ENCODE measurements at regions not wholly inside any gene's neighbourhood (a gene's known extent, or its start where the extent isn't known, plus 50 kb on each side); places are given as distances from the start of the nearest gene placed in this dataset.
"Not testable (repeated sequence)": the region's sequence is repeated elsewhere in the genome, so short reads cannot be mapped to it uniquely, and the experiment has no call there.

GRCh38 chr17:45592433-45592923, 102.0 kb upstream of the PLEKHM1 start:
- DNase-seq = peak; percentile 68

DNA sequence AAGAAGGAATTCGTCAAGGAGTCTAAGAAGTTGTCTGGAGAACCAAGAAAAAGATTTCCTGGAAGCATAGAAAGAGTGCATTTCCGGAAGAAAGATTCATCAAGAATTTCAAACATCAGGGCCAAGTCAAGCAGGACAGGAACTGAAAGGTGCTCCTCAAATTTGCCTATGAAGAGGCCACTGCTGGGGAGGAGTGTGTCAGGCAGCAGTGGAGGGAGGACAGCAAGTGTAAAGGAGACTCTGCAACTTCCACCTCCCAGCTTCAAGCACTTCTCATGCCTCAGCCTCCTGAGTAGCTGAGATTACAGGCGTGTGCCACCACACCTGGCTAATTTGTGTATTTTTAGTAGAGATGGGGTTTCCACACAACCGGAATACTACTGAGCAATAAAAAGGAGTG, 105.8 kb upstream of the PLEKHM1 start:
- DNase-seq = not testable (repeated sequence)

DNA sequence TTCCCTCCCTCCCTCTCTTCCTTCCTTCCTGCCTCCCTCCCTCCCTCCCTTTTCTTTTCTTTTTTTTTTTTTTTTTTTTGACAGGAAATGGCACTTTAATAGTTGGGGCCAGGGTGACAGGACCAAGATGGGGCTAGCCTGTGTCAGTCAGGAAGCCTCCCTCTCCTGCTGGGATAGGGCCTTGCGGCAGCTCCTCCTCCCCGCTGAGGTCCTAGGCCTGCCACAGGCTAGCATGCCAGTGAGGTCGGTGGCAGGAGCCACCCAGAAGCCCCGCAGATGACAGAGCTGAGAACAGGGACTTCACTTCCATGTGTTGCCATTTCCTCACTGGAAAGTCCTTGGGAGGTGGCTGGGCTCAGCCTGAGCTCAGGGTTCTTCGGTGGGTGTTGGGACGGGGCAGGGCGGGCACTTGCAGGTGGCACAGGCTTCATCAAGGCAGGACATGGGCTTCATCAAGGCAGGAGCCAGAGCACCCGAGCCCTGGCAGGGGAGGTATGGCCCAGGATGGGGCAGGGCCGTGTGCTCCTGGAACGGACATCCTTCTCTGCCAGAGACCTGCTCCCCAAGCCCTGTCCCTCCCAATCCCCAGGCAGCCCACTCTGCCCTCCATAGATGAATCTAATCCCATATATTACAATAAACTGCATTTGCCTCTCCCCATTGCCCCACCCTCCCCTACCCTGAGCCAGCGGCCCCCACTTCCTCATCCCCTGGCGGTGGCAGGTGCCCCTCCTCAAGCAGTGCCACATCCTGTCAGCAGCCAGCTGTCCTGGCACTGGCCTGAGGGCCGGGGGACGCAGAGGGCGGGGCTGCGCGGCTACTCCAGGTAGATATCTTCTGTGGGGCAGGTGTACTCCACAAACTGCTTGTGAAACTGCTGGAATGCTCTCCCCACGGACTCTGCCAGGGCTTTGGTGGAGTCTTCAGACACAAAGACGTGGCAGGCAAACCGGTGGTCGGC, 109.8 kb upstream of the PLEKHM1 start:
- DNase-seq = peak; percentile 28

GRCh38 chr17:45601013-45601412, 110.5 kb upstream of the PLEKHM1 start:
- DNase-seq = not testable (repeated sequence)

DNA sequence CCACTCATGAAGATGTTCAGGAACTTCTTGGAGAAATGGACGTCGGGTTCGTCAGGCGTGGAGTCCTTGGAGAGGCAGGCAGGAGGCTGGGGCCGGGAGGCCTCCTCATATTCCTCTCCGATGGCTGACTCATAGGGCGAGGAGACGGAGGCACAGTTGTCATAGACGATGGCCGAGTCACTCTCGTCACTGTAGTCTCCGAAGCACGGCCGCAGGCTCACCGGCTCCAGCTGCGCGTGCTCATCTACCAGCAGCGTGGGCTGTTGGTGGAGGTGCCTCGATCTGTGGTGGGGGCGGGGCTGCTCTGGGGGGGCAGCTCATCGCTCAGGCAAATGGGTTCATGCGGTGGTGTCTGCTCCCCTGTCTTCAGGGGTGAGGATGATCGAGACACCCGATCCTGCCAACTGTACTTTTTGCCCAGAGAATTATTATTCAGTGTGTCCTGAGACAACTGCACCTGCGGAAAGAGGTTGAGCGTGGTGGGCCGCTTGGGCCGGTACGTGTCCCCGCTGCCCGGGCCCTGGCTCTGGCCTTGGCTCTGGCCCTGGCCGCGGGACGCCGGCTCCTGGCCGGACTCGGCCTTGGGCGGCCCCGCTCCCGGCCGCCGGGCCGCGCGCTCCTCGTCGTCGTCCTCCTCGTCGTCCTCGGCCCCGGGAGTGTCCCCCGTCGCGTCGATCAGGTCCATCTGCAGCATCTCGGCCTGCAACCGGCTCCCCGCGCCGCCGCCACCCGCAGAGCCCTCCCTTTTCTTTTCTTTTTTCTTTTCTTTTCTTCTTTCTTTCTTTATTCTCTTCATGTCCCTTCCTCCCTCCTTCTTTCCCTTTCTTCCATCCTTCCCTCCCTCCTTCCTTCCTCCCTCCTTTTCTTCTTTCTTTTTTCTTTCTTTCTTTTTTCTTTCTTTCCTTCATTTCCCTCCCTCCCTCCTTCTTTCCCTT, 111.4 kb upstream of the PLEKHM1 start:
- DNase-seq = not testable (repeated sequence)

- DNase-seq = not testable (repeated sequence)
Observed at GRCh38 chr17:45605751-45606150, 115.2 kb upstream of the PLEKHM1 start.

DNA sequence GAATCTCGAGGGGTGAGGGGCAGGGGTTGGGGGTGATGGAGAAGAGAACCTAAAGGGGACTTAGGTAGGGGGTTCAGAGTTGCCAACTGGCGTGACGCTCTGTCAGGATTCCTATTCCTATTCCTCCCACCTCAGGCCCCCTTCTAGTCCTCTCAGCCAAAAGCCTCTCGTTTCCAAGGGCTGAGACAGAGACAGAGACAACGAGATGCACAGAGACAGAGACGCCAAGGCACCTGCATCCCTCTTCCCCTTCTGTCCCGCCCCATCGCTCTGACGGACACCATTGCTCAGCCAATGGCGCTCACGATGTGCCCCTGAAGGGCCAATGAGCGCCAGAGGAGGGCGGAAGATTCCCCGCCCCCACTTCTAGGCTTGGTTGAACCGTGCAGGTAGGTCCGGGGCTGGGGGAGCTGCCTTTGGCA, 129.5 kb upstream of the PLEKHM1 start:
- peak; percentile 79 for DNase-seq

GRCh38 chr17:45620468-45620867, 129.9 kb upstream of the PLEKHM1 start:
- DNase-seq = not testable (repeated sequence)

DNA sequence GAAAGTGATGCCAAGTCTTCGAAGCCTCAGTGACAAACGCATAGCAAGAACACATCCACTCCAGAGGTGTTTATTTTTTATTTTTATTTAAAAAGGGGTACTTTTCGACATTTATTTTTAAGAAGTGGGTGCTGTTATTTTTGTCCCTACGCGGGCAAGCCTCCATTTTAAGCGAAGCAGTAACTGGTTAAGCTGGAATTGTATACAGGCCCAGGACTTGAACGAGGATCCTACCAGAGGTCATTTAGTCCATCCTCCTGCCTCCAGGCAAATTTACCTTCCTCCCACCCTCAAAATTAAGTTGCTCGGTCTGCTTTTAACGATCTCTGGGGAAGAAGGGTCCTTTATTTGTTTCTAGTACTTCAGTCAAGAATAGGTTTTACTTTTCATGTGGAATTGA, 130.6 kb upstream of the PLEKHM1 start:
- not testable (repeated sequence) for DNase-seq

- DNase-seq = not testable (repeated sequence)
Observed at GRCh38 chr17:45622295-45622694, 131.8 kb upstream of the PLEKHM1 start.

- DNase-seq = no peak
Observed at GRCh38 chr17:45628019-45628418, 137.5 kb upstream of the PLEKHM1 start.

DNA sequence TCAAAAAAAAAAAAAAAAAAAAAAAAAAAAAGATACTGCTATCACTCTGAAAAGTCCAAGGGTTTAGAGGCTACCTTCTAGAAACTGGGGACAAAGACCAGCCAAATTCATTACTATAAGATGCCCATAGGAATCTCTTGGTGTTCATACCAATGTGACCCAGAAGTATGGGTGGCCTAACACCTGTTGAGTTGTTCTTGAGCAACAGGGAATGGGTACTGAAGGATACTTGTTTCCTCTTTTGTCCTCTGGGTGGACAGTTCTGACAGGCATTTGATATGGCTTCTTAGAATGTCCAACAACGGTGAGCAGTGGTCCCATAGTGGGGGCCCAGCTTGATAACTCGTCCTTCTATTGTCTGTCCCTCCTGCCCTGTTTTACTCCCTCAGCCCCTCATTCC, 141.4 kb upstream of the PLEKHM1 start:
- DNase-seq = no peak

DNA sequence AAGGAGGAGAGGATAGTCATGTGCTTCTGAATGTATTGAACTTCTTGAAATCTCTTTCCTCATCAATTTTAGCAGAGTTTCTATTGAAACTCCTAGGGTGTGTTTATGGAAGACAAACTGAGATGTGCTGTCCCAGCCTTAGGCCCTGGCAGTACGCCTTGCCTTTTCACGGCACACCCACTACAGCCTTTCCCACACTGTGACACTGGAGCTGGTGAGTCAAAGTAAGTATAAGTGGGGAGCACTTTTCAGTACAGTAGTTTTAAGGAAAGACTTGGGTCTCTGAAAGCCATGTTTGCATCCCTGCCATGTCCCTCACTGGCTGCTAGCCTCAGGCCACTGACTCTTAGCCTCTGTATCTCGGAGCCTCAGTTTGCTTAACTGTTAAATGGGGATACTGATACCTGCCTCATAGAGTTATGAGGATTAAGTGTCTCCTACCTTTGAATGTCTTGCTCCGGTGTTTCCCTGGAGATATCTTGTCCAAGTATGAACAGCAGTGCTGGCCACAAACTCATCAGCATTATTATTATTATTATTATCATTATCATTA, 144.7 kb upstream of the CRHR1 start:
- DNase-seq = no peak

DNA sequence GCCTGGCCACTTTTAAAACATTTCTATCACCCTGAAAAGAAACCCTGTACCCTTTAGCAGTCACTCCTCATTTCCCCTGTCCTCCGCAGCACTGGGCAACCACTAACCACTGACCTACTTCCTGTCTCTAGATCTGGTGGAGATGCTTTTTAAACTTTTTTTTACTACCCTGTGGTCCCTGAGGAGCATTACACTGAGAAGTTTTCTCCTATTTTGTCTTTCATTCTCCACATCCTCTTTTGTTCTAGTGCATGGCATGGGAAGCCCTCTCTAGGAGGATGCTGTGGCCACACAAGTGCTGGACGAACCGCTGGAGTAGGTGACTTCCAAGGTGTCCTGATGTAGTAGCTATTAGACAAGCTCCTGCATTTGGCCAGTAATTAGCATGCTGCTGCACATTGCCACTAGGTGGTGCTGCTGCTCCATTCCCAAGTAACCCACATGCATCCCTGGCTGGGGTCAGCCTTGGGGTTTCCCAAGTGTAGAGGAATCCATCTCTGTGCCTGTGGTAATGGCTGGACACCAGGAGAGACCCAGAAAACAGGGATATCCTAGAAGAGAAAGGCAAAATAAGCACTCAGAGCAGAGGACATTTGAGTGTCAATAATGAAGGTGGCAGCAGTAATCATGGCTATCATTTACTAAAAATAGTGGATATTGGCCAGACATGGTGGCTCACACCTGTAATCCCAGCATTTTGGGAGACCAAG, 143.8 kb upstream of the CRHR1 start:
- DNase-seq = peak; percentile 64

DNA sequence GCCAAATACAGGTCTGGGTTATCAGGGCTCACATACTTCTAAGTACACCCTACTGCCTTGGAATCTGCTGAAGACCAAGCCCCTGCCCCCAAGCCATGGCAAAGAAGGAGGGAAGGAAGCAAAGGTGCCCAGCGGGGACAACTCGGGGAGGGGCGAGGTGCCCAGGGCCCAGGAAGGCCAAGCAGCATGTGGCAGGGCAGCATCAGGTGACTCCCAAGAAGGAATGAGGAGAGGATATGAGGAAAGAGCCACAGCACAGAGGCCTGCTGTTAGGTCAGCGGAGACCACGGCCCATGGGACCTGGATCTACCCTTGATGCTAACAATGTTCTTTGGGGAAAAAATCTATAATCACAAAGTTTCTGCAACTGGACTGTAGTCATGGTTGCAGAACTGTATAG, 142.6 kb upstream of the CRHR1 start:
- DNase-seq = no peak

GRCh38 chr17:45643591-45643990, 140.5 kb upstream of the CRHR1 start:
- DNase-seq = no peak

DNA sequence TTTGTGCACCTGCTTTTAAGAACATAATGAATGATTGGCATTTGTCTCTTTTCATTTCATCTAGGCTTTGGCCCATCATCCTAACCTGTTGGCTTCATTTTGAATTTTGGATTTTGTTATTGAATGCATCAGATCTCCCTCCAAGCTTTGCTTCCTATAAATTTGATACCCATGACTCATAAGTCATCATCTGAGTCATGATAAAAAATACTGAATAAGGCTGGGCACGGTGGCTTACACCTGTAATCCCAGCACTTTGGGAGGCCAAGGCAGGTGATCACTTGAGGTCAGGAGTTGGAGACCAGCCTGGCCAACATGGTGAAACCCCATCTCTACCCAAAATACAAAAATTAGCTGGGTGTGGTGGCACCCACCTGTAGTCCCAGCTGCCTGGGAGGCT, 139.5 kb upstream of the CRHR1 start:
- not testable (repeated sequence) for DNase-seq

DNA sequence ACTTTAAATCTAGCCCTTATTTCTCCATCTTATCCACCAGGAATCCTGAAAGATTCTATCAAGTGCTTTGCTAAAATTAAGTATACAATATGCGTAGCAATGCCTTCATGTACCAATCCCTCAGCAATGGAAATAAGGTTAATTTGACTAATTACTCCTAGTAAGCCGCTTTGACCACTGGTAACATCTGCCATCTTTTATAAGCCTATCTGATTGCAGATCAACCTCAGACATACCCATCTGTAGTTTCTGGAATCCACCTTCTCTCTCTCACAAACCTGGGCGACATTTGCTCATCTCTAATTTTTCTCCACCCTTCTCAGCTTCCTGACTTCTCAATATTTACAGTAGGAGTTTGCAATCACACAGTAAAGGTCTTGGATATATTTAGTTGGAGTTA, 138.8 kb upstream of the CRHR1 start:
- DNase-seq = no peak

- DNase-seq = no peak
Observed at GRCh38 chr17:45646288-45646988, 137.7 kb upstream of the CRHR1 start.

DNA sequence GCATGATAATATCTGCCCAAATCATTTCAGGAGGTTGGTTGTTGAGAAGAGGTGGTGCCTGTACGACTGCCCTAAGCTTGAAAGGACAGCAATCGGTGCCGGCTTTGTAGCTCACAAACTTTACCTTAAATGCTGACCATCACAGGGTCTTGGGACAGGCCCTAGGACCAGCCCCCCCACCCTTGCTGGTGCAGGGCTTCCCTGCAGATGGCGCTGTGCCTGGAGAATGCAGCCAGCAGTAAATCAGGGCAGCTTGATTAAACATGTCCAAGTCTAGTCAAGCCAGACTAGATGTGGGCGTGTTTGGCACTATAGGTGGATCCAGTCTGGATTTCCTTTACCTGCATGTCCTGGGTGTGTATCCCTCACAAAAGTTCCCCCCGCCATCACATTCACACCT, 135.5 kb upstream of the CRHR1 start:
- DNase-seq = no peak

GRCh38 chr17:45649796-45650195, 134.3 kb upstream of the CRHR1 start:
- no peak for DNase-seq

- no peak for DNase-seq
Observed at GRCh38 chr17:45650561-45650960, 133.6 kb upstream of the CRHR1 start.

Data from CD4-positive, alpha-beta T cell treated with Interleukin-4 for 4 hours (primary cell).